ENCODE measurements at regions not wholly inside any gene's neighbourhood (a gene's known extent, or its start where the extent isn't known, plus 50 kb on each side); places are given as distances from the start of the nearest gene placed in this dataset.
"Not testable (repeated sequence)": the region's sequence is repeated elsewhere in the genome, so short reads cannot be mapped to it uniquely, and the experiment has no call there.

GRCh38 chr10:27312854-27313253, 72.3 kb upstream of the ACBD5 start:
- no peak overlapping the region for H3K4me3 ChIP-seq (ENCODE audit: low read depth, low read length)
- DNase-seq (ENCODE audit: low read depth), result no peak
- TF ChIP-seq CTCF (conservative IDR thresholded peaks at IDR 0.05; ENCODE audit: low read depth, low read length), result no peak

- H3K4me3 ChIP-seq (ENCODE audit: low read depth, low read length); DNase-seq (ENCODE audit: low read depth): not testable (repeated sequence)
Observed at GRCh38 chr10:27311809-27312208, 71.2 kb upstream of the ACBD5 start.

- DNase-seq (ENCODE audit: low read depth); H3K4me3 ChIP-seq (ENCODE audit: low read depth, low read length): not testable (repeated sequence)
Observed at GRCh38 chr10:27298522-27298850, 57.9 kb upstream of the ACBD5 start.

GRCh38 chr10:27297844-27298521, 57.4 kb upstream of the ACBD5 start:
- DNase-seq (ENCODE audit: low read depth), result no peak
- TF ChIP-seq CTCF (conservative IDR thresholded peaks at IDR 0.05; ENCODE audit: low read depth, low read length), result no peak

GRCh38 chr10:27296285-27296684, 55.7 kb upstream of the ACBD5 start:
- not testable (repeated sequence) for DNase-seq (ENCODE audit: low read depth); H3K4me3 ChIP-seq (ENCODE audit: low read depth, low read length)

More at GRCh38 chr10:27297844-27298521, 57.4 kb upstream of the ACBD5 start:
- no peak overlapping the region for H3K4me3 ChIP-seq (ENCODE audit: low read depth, low read length)

- not testable (repeated sequence) for H3K4me3 ChIP-seq (ENCODE audit: low read depth, low read length); DNase-seq (ENCODE audit: low read depth)
Observed at GRCh38 chr10:27291253-27291895, 50.8 kb upstream of the ACBD5 start.
